HEK293 (cell line): ENCODE measurements at regions not wholly inside any gene's neighbourhood (a gene's known extent, or its start where the extent isn't known, plus 50 kb on each side); places are given as distances from the start of the nearest gene placed in this dataset.

ENCODE experiments used
- CTCF ChIA-PET: fragments of 350-600 bp; formaldehyde crosslinking; extraction: SDS; loops from one replicate; lab custom pipeline; 2021; ENCODE audit warnings: antibody characterized with exemption; lab: Yijun Ruan, JAX
- POLR2A ChIA-PET: fragments of 300-600 bp; formaldehyde crosslinking; extraction: SDS; loops from one replicate; lab custom pipeline; 2020; ENCODE audit warnings: antibody characterized with exemption, inconsistent platforms; lab: Yijun Ruan, JAX
- H3K27ac ChIP-seq: fragments of 200-500 bp; sonication (Bioruptor generic); 2 replicates; pipeline ENCODE4 v1.5.1; 2014; ENCODE audit warnings: low read depth, low read length, control low read depth, inconsistent platforms; ENCODE audit errors: extremely low read depth
- H3K36me3 ChIP-seq, 2 experiments: fragments of 200-500 bp in 1 of 2; sonication (Bioruptor generic) in 1 of 2; 1 replicate in 1 of 2; 2 replicates in 1 of 2; pipeline ENCODE4 v1.5.1; 2014 to 2017; ENCODE audit warnings: inconsistent platforms in 2 of 2, low read length in 2 of 2; ENCODE audit not compliant: control insufficient read depth in 2 of 2, insufficient read depth in 1 of 2
- H3K4me1 ChIP-seq: fragments of 200-500 bp; sonication (Bioruptor generic); 2 replicates; pipeline ENCODE4 v1.5.1; 2014; ENCODE audit warnings: mild to moderate bottlenecking, low read length, inconsistent platforms; ENCODE audit not compliant: control insufficient read depth, insufficient read depth
- H3K4me3 ChIP-seq: 2 replicates; pipeline ENCODE4 v1.5.1; 2011; ENCODE audit warnings: low read depth, mild to moderate bottlenecking, control low read depth, low read length, moderate library complexity
- H3K9me3 ChIP-seq: fragments of 200-500 bp; sonication (Bioruptor generic); 2 replicates; pipeline ENCODE4 v1.5.1; 2014; ENCODE audit warnings: low read depth, low read length, inconsistent platforms; ENCODE audit not compliant: control insufficient read depth, insufficient read depth
- BCL11A ChIP-seq: fragments of 450-650 bp; formaldehyde crosslinking; IDR thresholded peaks from 2 replicates; pipeline ENCODE4 v1.5.1; 2016; ENCODE audit warnings: low read depth, missing biosample characterization, missing genetic modification characterization
- BCL6B ChIP-seq: fragments of 450-650 bp; formaldehyde crosslinking; IDR thresholded peaks from 2 replicates; pipeline ENCODE4 v1.5.1; 2017; ENCODE audit warnings: missing biosample characterization, missing genetic modification characterization
- HOXD13 ChIP-seq: sonication (generic); formaldehyde crosslinking; IDR thresholded peaks from 2 replicates; pipeline ENCODE4 v1.8.0; 2022; ENCODE audit warnings: missing genetic modification reagents, borderline replicate concordance
- MZF1 ChIP-seq: fragments of 450-650 bp; formaldehyde crosslinking; IDR thresholded peaks from 2 replicates; pipeline ENCODE4 v1.5.1; 2017; ENCODE audit warnings: missing biosample characterization, missing genetic modification characterization, borderline replicate concordance
- PRDM10 ChIP-seq: fragments of 450-650 bp; formaldehyde crosslinking; IDR thresholded peaks from 2 replicates; pipeline ENCODE4 v1.5.1; 2016; ENCODE audit warnings: missing biosample characterization, missing genetic modification characterization
- ZBTB21 ChIP-seq: fragments of 450-650 bp; formaldehyde crosslinking; IDR thresholded peaks from 2 replicates; pipeline ENCODE4 v1.5.1; 2017; ENCODE audit warnings: missing biosample characterization, missing genetic modification characterization
- ZBTB7A ChIP-seq: fragments of 450-650 bp; formaldehyde crosslinking; IDR thresholded peaks from 2 replicates; pipeline ENCODE4 v1.5.1; 2016; ENCODE audit warnings: low read depth, missing biosample characterization, missing genetic modification characterization
- ZBTB8A ChIP-seq: fragments of 450-650 bp; formaldehyde crosslinking; IDR thresholded peaks from 2 replicates; pipeline ENCODE4 v1.5.1; 2016; ENCODE audit warnings: missing biosample characterization, missing genetic modification characterization
- ZFP37 ChIP-seq: fragments of 450-650 bp; formaldehyde crosslinking; IDR thresholded peaks from 2 replicates; pipeline ENCODE4 v1.5.1; 2016; ENCODE audit warnings: missing biosample characterization, missing genetic modification characterization
- ZIC2 ChIP-seq: fragments of 450-650 bp; formaldehyde crosslinking; IDR thresholded peaks from 2 replicates; pipeline ENCODE4 v1.5.1; 2016; ENCODE audit warnings: missing biosample characterization, missing genetic modification characterization
- ZNF133 ChIP-seq: fragments of 450-650 bp; formaldehyde crosslinking; IDR thresholded peaks from 2 replicates; pipeline ENCODE4 v1.5.1; 2016; ENCODE audit warnings: missing biosample characterization, missing genetic modification characterization
- ZNF140 ChIP-seq: fragments of 450-650 bp; formaldehyde crosslinking; IDR thresholded peaks from 2 replicates; pipeline ENCODE4 v1.5.1; 2016; ENCODE audit warnings: missing biosample characterization, missing genetic modification characterization
- ZNF184 ChIP-seq: fragments of 450-650 bp; IDR thresholded peaks from 2 replicates; pipeline ENCODE4 v1.5.1; 2018; ENCODE audit warnings: missing biosample characterization, mild to moderate bottlenecking, missing genetic modification characterization
- ZNF654 ChIP-seq: fragments of 450-650 bp; formaldehyde crosslinking; IDR thresholded peaks from 2 replicates; pipeline ENCODE4 v1.5.1; 2016; ENCODE audit warnings: low read depth, missing biosample characterization, missing genetic modification characterization
- ZNF701 ChIP-seq: fragments of 450-650 bp; formaldehyde crosslinking; IDR thresholded peaks from 2 replicates; pipeline ENCODE4 v1.5.1; 2016; ENCODE audit warnings: missing biosample characterization, missing genetic modification characterization
- ZNF747 ChIP-seq: fragments of 450-650 bp; formaldehyde crosslinking; IDR thresholded peaks from 2 replicates; pipeline ENCODE4 v1.5.1; 2016; ENCODE audit warnings: missing biosample characterization, missing genetic modification characterization
- ZNF768 ChIP-seq: fragments of 450-650 bp; formaldehyde crosslinking; IDR thresholded peaks from 2 replicates; pipeline ENCODE4 v1.5.1; 2018; ENCODE audit warnings: missing biosample characterization, mild to moderate bottlenecking, missing genetic modification characterization
- ZNF777 ChIP-seq: fragments of 450-650 bp; formaldehyde crosslinking; IDR thresholded peaks from 2 replicates; pipeline ENCODE4 v1.5.1; 2017; ENCODE audit warnings: missing biosample characterization, missing genetic modification characterization, borderline replicate concordance

GRCh38 chr3:176090727-176091126, 1106.6 kb downstream of the TBL1XR1 start:
- no peak overlapping the region for H3K27ac ChIP-seq
- no peak for TF ChIP-seq ZBTB7A (tag by site-specific recombination)
- TF ChIP-seq, all 188 proteins: peak for 0
- ChIA-PET POLR2A (no interaction called here), CTCF (no interaction called here)
- Histone ChIP-seq H3K4me3 (no peak overlapping the region), H3K4me1 (no peaks in the 10 kb centered on the region), H3K36me3 (no peaks in the 10 kb centered on the region), H3K9me3 (no peaks in the 10 kb centered on the region)

GRCh38 chr3:176088962-176089383, 1108.3 kb downstream of the TBL1XR1 start:
- TF ChIP-seq BCL11A (tag by site-specific recombination) = no peak
- TF ChIP-seq BCL6B (tag by site-specific recombination) = no peak
- TF ChIP-seq ZFP37 = no peak
- TF ChIP-seq ZNF133 (tag by site-specific recombination) = no peak
- no peak for TF ChIP-seq MZF1 (tag by site-specific recombination)
- TF ChIP-seq ZNF747 (tag by site-specific recombination) = no peak
- no peak for TF ChIP-seq ZBTB21
- no peak for TF ChIP-seq ZNF777 (tag by site-specific recombination)
- no peak for TF ChIP-seq ZNF654
- no peak for TF ChIP-seq ZNF768 (tag by site-specific recombination)
- no peak for TF ChIP-seq ZBTB8A (tag by site-specific recombination)
- TF ChIP-seq ZNF701 (tag by site-specific recombination) = no peak
- TF ChIP-seq ZNF184 (tag by site-specific recombination) = no peak
- ChIA-PET POLR2A (no interaction called here), CTCF (no interaction called here)
- no peaks in the 10 kb centered on the region for H3K9me3 ChIP-seq
- no peaks in the 10 kb centered on the region for H3K36me3 ChIP-seq
- H3K27ac ChIP-seq = no peak overlapping the region
- no peaks in the 10 kb centered on the region for H3K4me1 ChIP-seq
- no peak overlapping the region for H3K4me3 ChIP-seq

- CTCF ChIA-PET = no interaction called here
- Histone ChIP-seq H3K4me1 (no peaks in the 10 kb centered on the region), H3K4me3 (no peak overlapping the region), H3K27ac (no peak overlapping the region), H3K36me3 (no peaks in the 10 kb centered on the region), H3K9me3 (no peaks in the 10 kb centered on the region)
- no peak for TF ChIP-seq ZNF140
- no peak for TF ChIP-seq HOXD13
- no peak for TF ChIP-seq ZIC2 (tag by site-specific recombination)
- TF ChIP-seq PRDM10 (tag by site-specific recombination) = no peak
- POLR2A ChIA-PET = no interaction called here
Measured at GRCh38 chr3:176087066-176087697, 1110.1 kb downstream of the TBL1XR1 start.
